Aorta (tissue), 5 donors: ENCODE measurements at regions not wholly inside any gene's neighbourhood (a gene's known extent, or its start where the extent isn't known, plus 50 kb on each side); places are given as distances from the start of the nearest gene placed in this dataset.
"Not testable (repeated sequence)": the region's sequence is repeated elsewhere in the genome, so short reads cannot be mapped to it uniquely, and the experiment has no call there.

Experiments
- ATAC-seq: fragments of 200-7000 bp; cut with Tn5 transposase; one replicate; pipeline ENCODE4 v1.9.1; 2022; ENCODE audit warnings: moderate library complexity; ENCODE audit not compliant: low FRiP score
- DNase-seq, 2 donors: peaks; one replicate each; pipeline ENCODE4 v3.0.0-alpha.2; 2020
- H3K27ac ChIP-seq, 2 donors: one replicate each; pipeline ENCODE4 v1.5.1; 2013; ENCODE audit warnings: low read length in 2 of 2, mild to moderate bottlenecking in 2 of 2, moderate library complexity in 2 of 2, control low read depth in 1 of 2, inconsistent platforms in 1 of 2, low read depth in 1 of 2
- H3K27me3 ChIP-seq, 2 donors: one replicate each; pipeline ENCODE4 v1.6.1; 2013; ENCODE audit warnings: control low read depth in 1 of 2, low read length in 1 of 2, mild to moderate bottlenecking in 1 of 2, moderate library complexity in 1 of 2; ENCODE audit not compliant: insufficient read depth in 2 of 2, control insufficient read depth in 1 of 2
- H3K36me3 ChIP-seq, 2 donors: one replicate each; pipeline ENCODE4 v1.6.1; 2013; ENCODE audit warnings: control low read depth in 1 of 2, low read length in 1 of 2, mild to moderate bottlenecking in 1 of 2; ENCODE audit not compliant: insufficient read depth in 2 of 2, control insufficient read depth in 1 of 2
- H3K4me1 ChIP-seq, 2 donors: one replicate each; pipeline ENCODE4 v1.6.1; 2013; ENCODE audit warnings: low read length in 2 of 2, control low read depth in 1 of 2, mild to moderate bottlenecking in 1 of 2, moderate library complexity in 1 of 2; ENCODE audit not compliant: insufficient read depth in 2 of 2, control insufficient read depth in 1 of 2
- H3K4me3 ChIP-seq, 2 donors: one replicate each; pipeline ENCODE4 v1.5.1; 2013; ENCODE audit warnings: low read length in 2 of 2, control low read depth in 1 of 2, mild to moderate bottlenecking in 1 of 2
- H3K9me3 ChIP-seq: one replicate; pipeline ENCODE4 v1.6.1; 2013; ENCODE audit warnings: mild to moderate bottlenecking, low read length; ENCODE audit not compliant: control insufficient read depth
- WGBS, 2 donors: extraction: QIAGEN DNeasy Blood & Tissue Kit; methylation state at CpG; one replicate each; pipeline ENCODE4 v1.1.7; 2013; 5-methylcytosine and 5-hydroxymethylcytosine counted together
- intact Hi-C, 2 donors: fragments of 100-400 bp; cut with DNase I; formaldehyde crosslinking; loops; one replicate each; pipeline versions ENCODE4 v1.14.2 to v1.15.0; 2022
- donor health status: healthy with polysubstance abuse.
- donor health status: Bipolar disorder and iron deficiency.
- donor health status: DM: no; HTN: no; CAD: no.
- donor health status: DM: no; HTN: no; CAD: no.
- donor health status: DM: yes; HTN: yes; CAD: no.

DNA sequence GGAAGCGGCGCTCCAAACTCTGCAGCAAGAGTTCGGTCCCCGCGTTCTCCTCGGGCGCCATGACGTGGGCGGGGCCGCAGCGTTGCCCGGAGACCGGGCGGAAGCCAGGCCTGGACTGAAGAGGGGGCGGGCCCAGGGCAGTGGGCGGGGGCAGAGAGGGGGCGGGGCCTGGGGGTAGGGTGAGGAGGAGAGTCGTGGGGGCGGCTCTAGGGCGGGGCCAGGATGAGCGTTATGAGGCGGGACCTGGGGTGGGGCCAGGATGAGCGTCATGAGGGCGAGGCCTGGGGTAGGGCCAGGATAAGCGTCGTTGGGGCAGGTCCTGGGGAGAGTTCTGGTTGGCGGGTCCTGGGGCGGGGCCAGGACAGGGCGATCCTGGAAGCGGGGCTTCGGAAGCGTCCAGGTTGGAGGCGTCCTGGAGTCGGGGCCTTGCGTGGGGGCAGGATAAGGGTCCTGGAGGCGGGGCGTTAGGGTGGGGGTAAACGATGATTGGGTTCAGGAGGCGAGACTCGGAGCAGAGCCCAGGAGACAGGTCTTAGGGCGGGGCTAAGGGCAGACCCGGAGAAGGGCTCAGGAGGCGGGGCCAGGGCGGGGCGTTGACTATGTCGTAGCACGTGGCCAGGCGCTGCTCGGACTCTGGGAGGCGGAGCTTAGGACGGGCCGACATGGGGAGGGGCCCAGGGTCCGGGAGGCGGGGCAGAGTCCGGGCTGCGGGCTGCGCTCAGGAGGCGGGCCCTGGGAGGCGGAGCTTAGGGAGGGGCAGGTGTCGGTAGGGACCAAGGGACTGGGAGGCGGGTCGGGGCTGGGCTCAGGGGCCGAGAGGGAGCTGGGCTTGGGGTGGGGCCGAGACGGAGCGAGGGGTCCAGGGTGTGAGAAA, 131.1 kb upstream of the ALDH3B2 start:
- H3K36me3 ChIP-seq, intact Hi-C loops, H3K27me3 ChIP-seq, H3K9me3 ChIP-seq, H3K4me1 ChIP-seq, H3K27ac ChIP-seq: not testable (repeated sequence)
- DNase-seq = peak; percentile 99 to 100
- ATAC-seq = peak; percentile 100
- WGBS, 2 donors = 1% methylated on average over 65 to 66 of the region's 66 CpGs
- peak overlapping the region; percentile 62 to 66 for H3K4me3 ChIP-seq

DNA sequence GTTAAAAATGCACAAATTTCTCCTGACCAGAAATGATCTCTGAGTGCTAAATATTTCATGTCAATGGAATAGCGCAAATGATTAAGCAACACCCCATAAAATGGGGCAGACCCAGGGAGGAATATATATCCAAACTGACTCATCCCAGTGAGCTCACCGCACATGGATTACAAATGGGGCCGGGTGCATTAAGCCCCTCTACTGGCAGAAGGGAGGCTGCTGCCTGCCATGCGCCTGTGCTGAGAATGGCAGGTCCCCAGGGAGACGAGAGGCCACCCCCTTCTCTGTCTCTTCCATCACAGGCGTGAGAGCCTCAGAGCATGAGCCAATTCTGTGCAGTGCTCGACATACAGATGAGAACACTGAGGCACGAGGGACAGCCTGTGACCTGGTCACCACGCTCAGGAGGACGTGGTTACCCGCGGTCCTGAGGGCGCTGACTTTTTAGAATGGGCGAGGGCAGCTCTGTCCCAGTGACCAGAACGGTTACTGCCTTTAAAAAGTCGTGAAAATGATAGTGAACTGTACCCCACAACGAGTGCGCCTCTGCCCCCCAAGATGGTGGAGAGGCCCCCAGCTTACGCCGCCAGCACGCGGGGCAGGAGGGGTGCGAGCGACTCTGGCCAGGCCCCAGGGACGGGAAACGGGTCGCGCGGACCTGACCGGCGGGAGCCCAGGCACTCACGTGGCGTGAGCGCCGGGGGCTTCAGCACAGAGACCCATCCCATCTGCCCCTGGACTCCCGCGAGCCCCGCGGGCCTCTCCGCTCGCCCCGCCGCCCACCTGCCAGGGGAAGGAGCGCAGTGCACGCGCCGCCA, 130.2 kb upstream of the ALDH3B2 start:
- H3K27me3 ChIP-seq, H3K9me3 ChIP-seq, intact Hi-C loops, H3K36me3 ChIP-seq, ATAC-seq, H3K27ac ChIP-seq, H3K4me1 ChIP-seq: not testable (repeated sequence)
- 3% methylated on average over 37 to 47 of the region's 47 CpGs for WGBS, 2 donors
- peak in 1 of 2 donors; percentile 67 for DNase-seq
- H3K4me3 ChIP-seq = peak overlapping the region in 1 of 2 donors; percentile 66

DNA sequence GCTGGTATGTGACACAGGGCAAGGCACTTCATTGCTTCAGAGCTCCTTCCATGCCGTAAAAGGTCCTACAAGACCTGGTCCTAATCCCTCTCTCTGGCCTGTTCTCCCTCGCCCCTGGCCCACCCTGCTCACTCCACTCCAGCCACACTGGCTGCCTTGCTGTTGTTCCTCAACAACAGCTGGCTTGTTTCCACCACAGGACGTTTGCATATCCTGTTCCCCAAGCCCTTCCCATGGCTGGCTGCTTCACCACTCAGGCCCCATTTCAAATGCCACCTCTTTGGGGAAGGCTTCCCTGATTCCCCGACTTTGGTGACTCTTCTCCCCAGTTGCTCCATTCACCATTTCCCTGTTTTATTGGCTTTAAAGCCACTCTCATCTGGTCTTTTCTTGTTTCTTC, 129.1 kb upstream of the ALDH3B2 start:
- H3K4me3 ChIP-seq, intact Hi-C loops, H3K27me3 ChIP-seq, ATAC-seq, H3K36me3 ChIP-seq, DNase-seq, H3K27ac ChIP-seq, H3K9me3 ChIP-seq, H3K4me1 ChIP-seq: not testable (repeated sequence)
- 72 to 73% methylated on average over 4 of the region's 4 CpGs for WGBS, 2 donors

DNA sequence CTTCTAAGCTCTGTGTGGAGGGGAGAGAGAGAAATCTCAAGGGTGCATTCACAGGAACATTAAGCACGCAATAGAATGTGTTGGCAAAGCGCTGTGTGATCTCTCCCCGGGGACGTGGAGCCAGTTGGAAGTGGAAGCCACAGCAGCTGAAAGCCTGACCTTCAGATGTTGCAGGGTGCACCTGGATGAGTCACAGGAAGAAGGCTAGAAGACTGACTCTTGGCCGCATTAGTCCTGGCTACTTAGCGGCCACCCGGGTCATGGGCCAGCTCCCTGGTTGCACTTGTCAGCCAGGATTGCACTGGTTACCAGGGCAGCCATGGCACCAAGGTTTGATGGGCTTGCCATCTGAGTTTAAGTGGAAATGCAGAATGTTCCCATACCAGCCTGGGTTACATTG, 128.6 kb upstream of the ALDH3B2 start:
- H3K9me3 ChIP-seq, H3K36me3 ChIP-seq, H3K27ac ChIP-seq, H3K4me3 ChIP-seq, H3K4me1 ChIP-seq, ATAC-seq, H3K27me3 ChIP-seq, intact Hi-C loops: not testable (repeated sequence)
- WGBS, 2 donors = 46% methylated on average over 7 of the region's 7 CpGs
- peak in 1 of 2 donors; percentile 54 for DNase-seq

DNA sequence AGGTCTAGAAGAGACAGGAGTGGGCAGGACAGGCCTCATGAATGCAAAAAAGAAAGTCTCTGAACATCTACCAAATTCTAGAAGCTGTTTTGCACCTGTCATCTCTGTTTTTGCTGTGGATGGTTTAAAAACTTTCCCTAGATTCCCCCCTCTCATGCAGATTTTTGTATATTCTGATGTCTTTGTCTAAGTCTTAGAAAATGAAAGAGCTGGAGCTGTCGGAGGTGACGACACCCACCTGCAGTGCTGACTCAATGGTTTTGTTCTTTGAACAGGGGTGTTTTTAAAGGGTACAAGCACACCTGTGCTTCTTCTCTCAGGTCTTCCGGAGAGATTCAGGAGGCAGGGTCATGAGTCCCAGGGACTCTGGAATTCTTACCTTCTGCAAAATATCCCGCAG, 128.2 kb upstream of the ALDH3B2 start:
- H3K4me1 ChIP-seq, H3K36me3 ChIP-seq, intact Hi-C loops, H3K9me3 ChIP-seq, ATAC-seq, H3K4me3 ChIP-seq, H3K27ac ChIP-seq, H3K27me3 ChIP-seq, DNase-seq: not testable (repeated sequence)
- WGBS, 2 donors = 86 to 87% methylated on average over 3 to 4 of the region's 4 CpGs

DNA sequence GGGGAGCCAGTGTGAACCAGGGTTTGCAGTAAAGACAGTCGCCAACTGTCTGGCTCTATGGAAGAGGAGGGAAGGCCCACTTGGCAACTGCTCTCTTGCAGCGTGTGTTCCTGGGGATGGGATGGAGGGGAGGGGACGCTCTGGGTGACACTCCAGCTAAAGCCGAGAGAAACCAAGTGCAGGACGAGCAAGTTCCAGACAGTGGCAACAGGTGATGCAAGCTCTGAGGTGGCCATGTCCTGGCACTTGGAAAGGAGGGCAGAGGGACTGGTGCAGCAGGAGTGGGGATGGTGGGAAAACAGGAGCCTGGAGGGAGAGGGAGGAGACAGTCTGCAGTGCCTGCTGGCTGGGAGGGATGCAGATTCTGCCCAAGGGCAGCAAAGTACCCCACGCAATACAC, 127.0 kb upstream of the ALDH3B2 start:
- H3K36me3 ChIP-seq, intact Hi-C loops, H3K9me3 ChIP-seq, H3K4me3 ChIP-seq, H3K4me1 ChIP-seq, H3K27me3 ChIP-seq, ATAC-seq, H3K27ac ChIP-seq: not testable (repeated sequence)
- DNase-seq = peak in 1 of 2 donors; percentile 54
- 81 to 87% methylated on average over 5 to 6 of the region's 6 CpGs for WGBS, 2 donors

DNA sequence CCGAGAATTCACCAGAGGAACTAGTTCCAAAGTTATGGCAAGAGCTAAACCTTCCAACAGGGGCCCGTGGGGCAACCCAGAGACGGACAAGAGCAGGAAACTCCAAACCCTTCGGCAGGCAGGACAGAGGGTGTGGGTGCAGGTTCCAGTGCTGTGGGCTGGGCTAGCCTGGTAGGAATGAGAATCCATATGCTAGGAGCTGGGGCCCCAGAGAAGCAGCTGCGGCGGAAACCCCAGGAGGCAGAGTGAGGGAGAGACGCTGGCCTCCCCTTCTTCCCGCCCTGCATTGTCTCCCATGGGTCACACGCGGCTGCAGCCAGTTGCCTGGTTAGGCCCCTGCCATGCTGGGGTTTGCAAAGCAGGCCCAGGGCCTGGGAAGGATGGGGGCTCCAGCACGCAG, 126.2 kb upstream of the ALDH3B2 start:
- WGBS, 2 donors = 85% methylated on average over 9 to 11 of the region's 11 CpGs
- H3K36me3 ChIP-seq, H3K4me1 ChIP-seq, H3K9me3 ChIP-seq, H3K27ac ChIP-seq, H3K27me3 ChIP-seq, H3K4me3 ChIP-seq, ATAC-seq, intact Hi-C loops: not testable (repeated sequence)
- peak in 1 of 2 donors; percentile 14 for DNase-seq

DNA sequence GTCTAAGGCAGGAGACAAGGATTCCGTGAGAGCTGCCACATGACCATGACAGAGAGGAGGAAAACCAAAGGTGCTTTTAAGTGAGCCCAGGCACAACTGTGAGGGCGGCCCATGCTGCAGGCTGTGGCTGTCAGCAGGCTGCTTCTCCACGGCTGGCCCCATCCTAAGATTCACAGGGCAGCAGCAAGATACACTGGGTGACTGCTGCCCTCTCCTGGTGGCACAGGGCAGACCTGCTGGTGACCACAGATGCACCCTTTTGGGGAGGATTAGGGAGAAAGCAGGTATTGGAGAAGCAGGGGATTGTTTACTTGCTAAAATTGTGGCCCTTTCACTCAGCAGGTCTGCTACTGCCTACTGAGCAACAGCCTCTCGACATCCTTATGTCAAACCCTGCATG, 125.4 kb upstream of the ALDH3B2 start:
- H3K4me1 ChIP-seq, H3K9me3 ChIP-seq, H3K36me3 ChIP-seq, intact Hi-C loops, ATAC-seq, H3K27me3 ChIP-seq, H3K4me3 ChIP-seq, H3K27ac ChIP-seq: not testable (repeated sequence)
- peak in 1 of 2 donors; percentile 25 for DNase-seq
- 28 to 33% methylated on average over 4 of the region's 4 CpGs for WGBS, 2 donors
